Hepatocyte (in vitro differentiated cells): ENCODE measurements at regions not wholly inside any gene's neighbourhood (a gene's known extent, or its start where the extent isn't known, plus 50 kb on each side); places are given as distances from the start of the nearest gene placed in this dataset.
"Not testable (repeated sequence)": the region's sequence is repeated elsewhere in the genome, so short reads cannot be mapped to it uniquely, and the experiment has no call there.

Source experiments
- DNase-seq: peaks from one replicate; pipeline ENCODE4 v3.0.0-alpha.2; 2016; ENCODE audit warnings: low spot score
- H2AFZ ChIP-seq: fragments of 200-600 bp; sonication (generic); 2 replicates; pipeline ENCODE4 v1.6.0; 2016; ENCODE audit warnings: antibody characterized with exemption, mild to moderate bottlenecking
- H3K27ac ChIP-seq: fragments of 200-600 bp; sonication (generic); 2 replicates; pipeline ENCODE4 v1.5.1; 2016; ENCODE audit warnings: mild to moderate bottlenecking
- H3K27me3 ChIP-seq: fragments of 200-600 bp; sonication (generic); 2 replicates; pipeline ENCODE4 v1.6.1; 2016
- H3K36me3 ChIP-seq: fragments of 200-600 bp; sonication (generic); replicated peaks from 2 replicates; pipeline ENCODE4 v1.5.1; 2016; ENCODE audit warnings: low read depth; ENCODE audit not compliant: insufficient read depth
- H3K4me1 ChIP-seq: fragments of 200-600 bp; sonication (generic); 2 replicates; pipeline ENCODE4 v1.5.1; 2016; ENCODE audit warnings: mild to moderate bottlenecking, moderate library complexity; ENCODE audit not compliant: insufficient read depth
- H3K4me2 ChIP-seq: fragments of 200-600 bp; sonication (generic); 2 replicates; pipeline ENCODE4 v1.6.0; 2016
- H3K4me3 ChIP-seq: fragments of 200-600 bp; sonication (generic); 2 replicates; pipeline ENCODE4 v1.5.1; 2016; ENCODE audit warnings: mild to moderate bottlenecking
- H3K79me2 ChIP-seq: fragments of 200-600 bp; sonication (generic); 2 replicates; pipeline ENCODE4 v1.6.0; 2017; ENCODE audit warnings: mild to moderate bottlenecking
- H3K9me2 ChIP-seq: fragments of 200-600 bp; sonication (generic); replicated peaks from 2 replicates; pipeline ENCODE4 v1.6.0; 2017; ENCODE audit warnings: mild to moderate bottlenecking; ENCODE audit not compliant: insufficient read depth
- H3K9me3 ChIP-seq: fragments of 200-600 bp; sonication (generic); 2 replicates; pipeline ENCODE4 v1.5.1; 2016; ENCODE audit warnings: low read depth, mild to moderate bottlenecking
- H4K20me1 ChIP-seq: fragments of 200-600 bp; sonication (generic); 2 replicates; pipeline ENCODE4 v1.6.0; 2016; ENCODE audit warnings: mild to moderate bottlenecking; ENCODE audit not compliant: insufficient read depth, poor library complexity, severe bottlenecking
- EZH2 ChIP-seq: fragments of 200-600 bp; sonication (generic); IDR thresholded peaks from 2 replicates; pipeline ENCODE4 v1.6.1; 2016; ENCODE audit warnings: antibody characterized with exemption, mild to moderate bottlenecking, borderline replicate concordance
- EZH2phosphoT487 ChIP-seq: fragments of 200-600 bp; sonication (generic); IDR thresholded peaks from one replicate; pipeline ENCODE4 v1.6.1; 2018; ENCODE audit warnings: antibody characterized with exemption, mild to moderate bottlenecking, low read depth, moderate library complexity; ENCODE audit not compliant: unreplicated experiment, severe bottlenecking
- WGBS: methylation state at CpG from one replicate; pipeline ENCODE4 v1.1.6; 2016; ENCODE audit warnings: low lambda C conversion rate; ENCODE audit errors: missing lambda C conversion rate; 5-methylcytosine and 5-hydroxymethylcytosine counted together
- TF ChIP-seq, protein P1 (sequence below): fragments of 200-600 bp; sonication (generic); IDR thresholded peaks from 2 replicates; pipeline ENCODE4 v1.5.1; 2016; ENCODE audit warnings: antibody characterized with exemption, mild to moderate bottlenecking; ENCODE audit not compliant: poor library complexity

DNA sequence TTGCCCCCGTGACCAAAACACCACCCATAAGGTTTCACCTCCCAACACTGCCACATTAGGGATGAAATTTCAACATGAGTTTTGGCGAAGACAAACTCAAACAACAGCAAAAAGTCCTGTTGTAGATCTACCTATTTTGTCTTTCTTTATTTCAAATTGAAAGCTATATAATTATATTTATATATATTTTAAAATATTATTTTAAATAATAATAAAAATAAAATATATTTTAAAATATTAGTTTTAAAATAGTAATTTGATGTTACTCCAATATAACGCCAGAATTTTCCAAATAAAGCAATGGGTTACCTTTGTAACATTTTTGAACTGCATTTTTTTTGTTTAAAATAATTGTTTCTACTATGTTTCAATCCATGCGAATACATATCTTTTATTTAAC, 263.5 kb upstream of the USP25 start:
- no peaks in the 10 kb centered on the region for H3K4me1 ChIP-seq
- H4K20me1 ChIP-seq = no peaks in the 10 kb centered on the region
- no peaks in the 10 kb centered on the region for H3K79me2 ChIP-seq
- H2AFZ ChIP-seq = no peak overlapping the region
- H3K27me3 ChIP-seq = no peaks in the 10 kb centered on the region
- no peak for TF ChIP-seq EZH2phosphoT487
- TF ChIP-seq, protein P1, sequence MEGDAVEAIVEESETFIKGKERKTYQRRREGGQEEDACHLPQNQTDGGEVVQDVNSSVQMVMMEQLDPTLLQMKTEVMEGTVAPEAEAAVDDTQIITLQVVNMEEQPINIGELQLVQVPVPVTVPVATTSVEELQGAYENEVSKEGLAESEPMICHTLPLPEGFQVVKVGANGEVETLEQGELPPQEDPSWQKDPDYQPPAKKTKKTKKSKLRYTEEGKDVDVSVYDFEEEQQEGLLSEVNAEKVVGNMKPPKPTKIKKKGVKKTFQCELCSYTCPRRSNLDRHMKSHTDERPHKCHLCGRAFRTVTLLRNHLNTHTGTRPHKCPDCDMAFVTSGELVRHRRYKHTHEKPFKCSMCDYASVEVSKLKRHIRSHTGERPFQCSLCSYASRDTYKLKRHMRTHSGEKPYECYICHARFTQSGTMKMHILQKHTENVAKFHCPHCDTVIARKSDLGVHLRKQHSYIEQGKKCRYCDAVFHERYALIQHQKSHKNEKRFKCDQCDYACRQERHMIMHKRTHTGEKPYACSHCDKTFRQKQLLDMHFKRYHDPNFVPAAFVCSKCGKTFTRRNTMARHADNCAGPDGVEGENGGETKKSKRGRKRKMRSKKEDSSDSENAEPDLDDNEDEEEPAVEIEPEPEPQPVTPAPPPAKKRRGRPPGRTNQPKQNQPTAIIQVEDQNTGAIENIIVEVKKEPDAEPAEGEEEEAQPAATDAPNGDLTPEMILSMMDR = no peak
- TF ChIP-seq EZH2 = no peak
- H3K4me2 ChIP-seq = no peak overlapping the region
- H3K36me3 ChIP-seq = no peaks in the 10 kb centered on the region
- H3K27ac ChIP-seq = no peak overlapping the region
- H3K4me3 ChIP-seq = no peak overlapping the region
- H3K9me2 ChIP-seq = no peaks in the 10 kb centered on the region
- no peak for DNase-seq
- H3K9me3 ChIP-seq = no peaks in the 10 kb centered on the region
- WGBS = 96% methylated on average over 4 of the region's 4 CpGs

DNA sequence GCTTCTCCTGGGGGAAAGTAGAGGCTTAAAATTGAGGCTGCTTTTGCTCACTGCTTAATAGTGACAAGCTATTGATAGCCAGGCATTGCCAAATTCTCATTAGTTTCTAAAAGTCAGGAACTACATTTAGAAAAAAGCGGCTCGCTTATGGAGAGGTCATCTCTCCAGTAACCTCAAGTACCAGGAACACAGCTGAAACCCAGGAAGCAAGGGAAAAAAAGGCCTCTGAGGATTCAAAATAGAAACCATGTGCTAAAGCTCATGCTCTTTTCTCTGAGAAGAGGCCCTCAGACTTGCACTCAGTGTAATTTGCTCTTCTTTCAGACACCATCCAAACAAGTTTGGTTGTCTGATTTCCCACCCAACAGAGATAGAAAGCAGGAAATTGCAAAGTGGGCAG, 261.4 kb upstream of the USP25 start:
- no peaks in the 10 kb centered on the region for H3K36me3 ChIP-seq
- WGBS = 53% methylated on average over 2 of the region's 2 CpGs
- no peak overlapping the region for H2AFZ ChIP-seq
- H3K79me2 ChIP-seq = no peaks in the 10 kb centered on the region
- no peaks in the 10 kb centered on the region for H4K20me1 ChIP-seq
- TF ChIP-seq EZH2phosphoT487 = no peak
- TF ChIP-seq EZH2 = no peak
- TF ChIP-seq, protein P1 = no peak
- H3K4me3 ChIP-seq = no peak overlapping the region
- H3K27ac ChIP-seq = no peak overlapping the region
- no peak for DNase-seq
- H3K4me2 ChIP-seq = no peak overlapping the region
- no peaks in the 10 kb centered on the region for H3K9me2 ChIP-seq
- H3K27me3 ChIP-seq = no peaks in the 10 kb centered on the region
- no peaks in the 10 kb centered on the region for H3K4me1 ChIP-seq
- no peaks in the 10 kb centered on the region for H3K9me3 ChIP-seq

DNA sequence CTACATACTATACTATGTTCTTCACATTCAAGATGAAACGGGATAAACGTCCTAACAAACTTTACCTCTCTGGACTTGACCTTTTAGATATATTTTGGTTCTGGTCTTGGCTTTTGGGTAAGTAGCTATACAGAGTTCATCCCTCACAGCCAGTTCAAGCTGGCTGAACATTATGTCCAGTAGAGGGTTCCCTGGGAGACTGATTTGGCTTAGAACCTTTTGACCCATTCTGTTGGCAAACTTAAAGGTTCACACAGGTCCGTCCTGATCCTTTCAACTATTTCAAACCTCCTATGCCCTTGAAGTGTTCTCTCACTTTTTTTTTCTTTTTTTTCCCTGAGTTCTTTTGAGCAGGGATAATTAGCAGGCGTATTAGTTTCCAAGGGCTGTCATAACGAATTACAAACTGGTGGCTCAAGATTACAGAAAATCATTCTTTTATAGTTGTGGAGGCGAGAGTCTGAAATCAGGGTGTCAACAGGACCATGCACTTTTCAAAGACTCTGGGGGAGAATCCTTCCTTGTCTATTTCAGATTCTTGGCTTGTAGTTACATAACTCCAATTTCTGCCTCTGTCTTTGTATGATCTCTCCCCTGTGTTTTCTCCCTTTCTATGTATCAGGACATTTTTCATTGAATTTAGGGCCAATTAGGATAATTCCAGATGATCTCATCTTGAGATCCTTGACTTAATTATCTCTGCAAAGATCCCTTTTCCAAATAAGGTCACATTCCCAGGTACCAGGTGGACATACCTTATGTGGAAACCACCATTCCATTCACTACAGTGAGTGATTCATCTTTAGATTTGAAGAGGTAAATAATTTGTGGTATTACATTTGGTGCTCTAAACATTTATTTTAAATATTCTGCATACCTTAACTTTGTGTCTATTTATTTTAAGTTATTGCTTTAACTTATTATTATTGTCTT, 257.4 kb upstream of the USP25 start:
- H3K36me3 ChIP-seq = no peaks in the 10 kb centered on the region
- H3K27me3 ChIP-seq = no peaks in the 10 kb centered on the region
- no peaks in the 10 kb centered on the region for H3K79me2 ChIP-seq
- no peak for DNase-seq
- no peaks in the 10 kb centered on the region for H3K4me1 ChIP-seq
- no peaks in the 10 kb centered on the region for H4K20me1 ChIP-seq
- no peaks in the 10 kb centered on the region for H3K9me2 ChIP-seq
- no peak overlapping the region for H3K4me2 ChIP-seq
- no peaks in the 10 kb centered on the region for H3K9me3 ChIP-seq
- H2AFZ ChIP-seq = no peak overlapping the region
- H3K27ac ChIP-seq = no peak overlapping the region
- whole genome bisulfite sequencing = 92% methylated on average over 6 of the region's 6 CpGs
- TF ChIP-seq EZH2 = no peak
- TF ChIP-seq, protein P1 = no peak
- TF ChIP-seq EZH2phosphoT487 = no peak
- no peak overlapping the region for H3K4me3 ChIP-seq

DNA sequence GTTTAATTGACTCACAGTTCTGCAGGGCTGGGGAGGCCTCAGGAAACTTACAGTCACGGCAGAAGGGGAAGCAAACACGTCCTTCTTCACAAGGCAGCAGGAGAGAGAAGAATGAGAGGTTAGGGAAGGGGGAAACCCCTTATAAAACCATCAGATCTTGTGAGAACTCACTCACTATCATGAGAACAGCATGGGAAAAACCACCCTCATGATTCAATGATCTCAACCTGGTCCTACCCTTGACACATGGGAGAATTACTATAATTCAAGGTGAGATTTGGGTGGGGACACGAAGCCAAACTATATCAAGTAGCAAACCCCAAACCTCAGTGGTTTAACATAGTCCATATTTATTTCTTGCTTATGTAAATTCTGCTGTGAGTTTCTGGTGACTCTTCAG, 252.0 kb upstream of the USP25 start:
- not testable (repeated sequence) for H3K9me3 ChIP-seq, H2AFZ ChIP-seq, H3K36me3 ChIP-seq, DNase-seq, H3K9me2 ChIP-seq, H4K20me1 ChIP-seq, H3K79me2 ChIP-seq, H3K27ac ChIP-seq, H3K4me2 ChIP-seq, H3K4me3 ChIP-seq, H3K4me1 ChIP-seq, H3K27me3 ChIP-seq
- WGBS = 98% methylated on average over 3 of the region's 3 CpGs
